GM12878 (cell line): ENCODE measurements at regions not wholly inside any gene's neighbourhood (a gene's known extent, or its start where the extent isn't known, plus 50 kb on each side); places are given as distances from the start of the nearest gene placed in this dataset.
"Not testable (repeated sequence)": the region's sequence is repeated elsewhere in the genome, so short reads cannot be mapped to it uniquely, and the experiment has no call there.

Source experiments
- ATAC-seq: fragments of 200-7000 bp; cut with Tn5 transposase; 3 replicates; pipeline ENCODE4 v1.9.1; 2020; ENCODE audit warnings: mild to moderate bottlenecking, moderate library complexity
- BruUV-seq: library from RNA; stranded (reverse); fragments of 400-500 nt; replicated peaks from 2 replicates; lab custom pipeline; 2021; lab: Mats Ljungman, UMichigan
- CTCF ChIA-PET: fragments of 300-600 bp; sonication (Branson Sonifier 250); formaldehyde crosslinking; extraction: SDS; loops from one replicate; lab custom pipeline; 2021; ENCODE audit warnings: inconsistent platforms; lab: Yijun Ruan, JAX
- POLR2A ChIA-PET: fragments of 350-600 bp; formaldehyde crosslinking; extraction: SDS; loops from one replicate; lab custom pipeline; 2021; ENCODE audit warnings: inconsistent platforms; lab: Charles Lee
- RAD21 ChIA-PET: fragments of 300-600 bp; sonication (Branson Sonifier 250); formaldehyde crosslinking; loops from one replicate; lab custom pipeline; 2023; ENCODE audit warnings: antibody characterized with exemption; ENCODE audit not compliant: unreplicated experiment; lab: Charles Lee
- SMC1A ChIA-PET: fragments of 300-600 bp; sonication (Branson Sonifier 250); formaldehyde crosslinking; loops from one replicate; lab custom pipeline; 2023; ENCODE audit not compliant: unreplicated experiment, uncharacterized antibody; lab: Charles Lee
- DNase-seq: peaks from one replicate; pipeline ENCODE4 v3.0.0-alpha.2; 2011; ENCODE audit warnings: low read depth, low spot score
- FAIRE-seq: peaks from 3 replicates; lab custom pipeline; 2011; peaks lifted over from hg19 to GRCh38; lab: Jason Lieb, UNC
- H2AFZ ChIP-seq: 2 replicates; pipeline ENCODE4 v1.6.0; 2011; ENCODE audit warnings: low read depth, low read length, control low read depth; ENCODE audit not compliant: control insufficient read depth
- H3K27ac ChIP-seq: 2 replicates; pipeline ENCODE4 v1.5.1; 2011; ENCODE audit warnings: control low read depth; ENCODE audit not compliant: control insufficient read depth, insufficient read depth
- H3K27me3 ChIP-seq, 2 experiments: replicated peaks in 1 of 2; 2 replicates each; pipeline versions ENCODE4 v1.6.0 to v1.6.1; 2011; ENCODE audit warnings: low read length in 1 of 2; ENCODE audit not compliant: control insufficient read depth in 2 of 2, insufficient read depth in 2 of 2
- H3K36me3 ChIP-seq, 2 experiments: 2 replicates each; pipeline ENCODE4 v1.5.1; 2011; ENCODE audit warnings: low read length in 1 of 2; ENCODE audit not compliant: control insufficient read depth in 2 of 2, insufficient read depth in 2 of 2
- H3K4me1 ChIP-seq: 2 replicates; pipeline ENCODE4 v1.6.1; 2011; ENCODE audit warnings: mild to moderate bottlenecking, low read length, moderate library complexity, mixed read lengths; ENCODE audit not compliant: control insufficient read depth, insufficient read depth
- H3K4me2 ChIP-seq: 2 replicates; pipeline ENCODE4 v1.6.0; 2011; ENCODE audit warnings: control low read depth; ENCODE audit not compliant: control insufficient read depth, insufficient read depth
- H3K4me3 ChIP-seq: fragments of 200-600 bp; sonication (generic); 2 replicates; pipeline ENCODE4 v1.5.1; 2016
- H3K79me2 ChIP-seq: 2 replicates; pipeline ENCODE4 v1.6.0; 2011; ENCODE audit warnings: low read length; ENCODE audit not compliant: control insufficient read depth, insufficient read depth
- H3K9ac ChIP-seq: 2 replicates; pipeline ENCODE4 v1.8.0; 2011; ENCODE audit warnings: low read length, control low read depth, mixed read lengths; ENCODE audit not compliant: control insufficient read depth, insufficient read depth
- H3K9me3 ChIP-seq: replicated peaks from 3 replicates; pipeline ENCODE4 v1.5.1; 2011; ENCODE audit warnings: mild to moderate bottlenecking, low read length; ENCODE audit not compliant: control insufficient read depth, insufficient read depth
- H4K20me1 ChIP-seq: 2 replicates; pipeline ENCODE4 v1.6.0; 2011; ENCODE audit not compliant: control insufficient read depth, insufficient read depth
- SIX5 ChIP-seq: IDR thresholded peaks from 2 replicates; pipeline ENCODE4 v1.6.1; 2011; ENCODE audit warnings: mild to moderate bottlenecking, low read depth, low read length, moderate library complexity; ENCODE audit not compliant: severe bottlenecking
- SMAD5 ChIP-seq: IDR thresholded peaks from 2 replicates; pipeline ENCODE4 v1.6.1; 2016; ENCODE audit warnings: antibody characterized with exemption, low read depth
- SRF ChIP-seq, 2 experiments: IDR thresholded peaks; 2 replicates each; pipeline ENCODE4 v1.6.1; 2011; ENCODE audit warnings: low read depth in 2 of 2, low read length in 2 of 2, mild to moderate bottlenecking in 1 of 2, moderate library complexity in 1 of 2
- WGBS: methylation state at CpG from one replicate; pipeline ENCODE4 v1.1.6; 2016; ENCODE audit warnings: low lambda C conversion rate; ENCODE audit not compliant: insufficient replicate concordance, insufficient coverage; ENCODE audit errors: missing lambda C conversion rate; 5-methylcytosine and 5-hydroxymethylcytosine counted together
- in situ Hi-C: fragments of 300-500 bp; cut with MboI; formaldehyde crosslinking; loops from 9 replicates; pipeline ENCODE4 v1.14.3; 2018; ENCODE audit warnings: mixed read lengths
- intact Hi-C: fragments of 100-400 bp; cut with micrococcal nuclease; formaldehyde crosslinking; loops from one replicate; pipeline ENCODE4 v1.14.2; 2022; ENCODE audit not compliant: unreplicated experiment
- TF ChIP-seq, protein P1 (sequence below): fragments of 150-350 bp; IDR thresholded peaks from 2 replicates; pipeline ENCODE4 v1.6.1; 2016; ENCODE audit warnings: low read depth, low read length

DNA sequence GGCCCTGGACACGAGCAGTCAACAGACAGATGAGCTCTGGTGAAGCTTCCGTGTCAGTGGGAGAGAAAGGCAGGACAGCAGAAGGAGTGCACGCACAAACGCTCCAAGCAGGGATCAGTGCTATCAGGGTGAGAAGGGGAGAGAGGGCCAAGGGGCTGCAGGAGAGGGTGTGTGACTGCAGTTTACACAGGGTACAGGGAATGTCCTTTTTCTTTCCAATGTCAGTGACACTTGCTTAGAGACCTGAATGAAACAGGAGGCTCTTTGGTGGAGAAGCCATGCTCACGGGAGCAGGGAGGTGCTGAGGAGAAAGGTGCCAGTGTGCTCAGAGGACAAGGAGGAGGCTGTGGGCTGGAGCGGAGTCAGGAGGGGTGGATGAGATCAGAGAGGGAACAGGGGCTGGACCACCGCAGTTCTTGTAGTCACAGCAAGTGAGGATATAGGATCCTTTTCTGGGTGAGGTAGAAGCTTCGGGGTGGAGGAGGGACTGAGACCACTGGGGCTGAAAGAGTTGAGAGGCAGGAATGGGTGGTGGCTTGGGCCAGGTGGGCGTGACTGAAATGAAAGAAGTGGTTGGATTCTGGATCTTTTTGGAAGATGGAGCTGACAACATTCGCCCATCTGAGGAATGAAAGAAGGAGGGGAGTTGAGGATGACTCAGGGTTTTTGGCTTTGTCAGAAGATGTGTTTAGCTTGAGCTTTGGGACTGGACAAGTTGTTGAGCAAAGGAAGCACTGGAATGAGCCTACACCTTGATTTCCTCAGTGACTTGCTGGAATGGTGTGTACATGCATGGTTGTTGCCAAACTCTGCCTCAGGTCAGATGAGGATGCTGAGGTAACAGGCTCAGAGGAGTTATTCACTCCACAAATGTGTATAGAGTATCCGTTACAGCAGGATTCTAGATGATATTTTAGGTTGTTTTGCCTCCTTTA lies 87.9 kb downstream of the ADAMTS15 start (continued):
- TF ChIP-seq SMAD5 (no peak), SRF (IDR thresholded peaks at IDR 0.05; ENCODE audit: low read depth in 2 of 2, low read length in 2 of 2) (no peak), SIX5 (no peak)
- TF ChIP-seq, protein P1, sequence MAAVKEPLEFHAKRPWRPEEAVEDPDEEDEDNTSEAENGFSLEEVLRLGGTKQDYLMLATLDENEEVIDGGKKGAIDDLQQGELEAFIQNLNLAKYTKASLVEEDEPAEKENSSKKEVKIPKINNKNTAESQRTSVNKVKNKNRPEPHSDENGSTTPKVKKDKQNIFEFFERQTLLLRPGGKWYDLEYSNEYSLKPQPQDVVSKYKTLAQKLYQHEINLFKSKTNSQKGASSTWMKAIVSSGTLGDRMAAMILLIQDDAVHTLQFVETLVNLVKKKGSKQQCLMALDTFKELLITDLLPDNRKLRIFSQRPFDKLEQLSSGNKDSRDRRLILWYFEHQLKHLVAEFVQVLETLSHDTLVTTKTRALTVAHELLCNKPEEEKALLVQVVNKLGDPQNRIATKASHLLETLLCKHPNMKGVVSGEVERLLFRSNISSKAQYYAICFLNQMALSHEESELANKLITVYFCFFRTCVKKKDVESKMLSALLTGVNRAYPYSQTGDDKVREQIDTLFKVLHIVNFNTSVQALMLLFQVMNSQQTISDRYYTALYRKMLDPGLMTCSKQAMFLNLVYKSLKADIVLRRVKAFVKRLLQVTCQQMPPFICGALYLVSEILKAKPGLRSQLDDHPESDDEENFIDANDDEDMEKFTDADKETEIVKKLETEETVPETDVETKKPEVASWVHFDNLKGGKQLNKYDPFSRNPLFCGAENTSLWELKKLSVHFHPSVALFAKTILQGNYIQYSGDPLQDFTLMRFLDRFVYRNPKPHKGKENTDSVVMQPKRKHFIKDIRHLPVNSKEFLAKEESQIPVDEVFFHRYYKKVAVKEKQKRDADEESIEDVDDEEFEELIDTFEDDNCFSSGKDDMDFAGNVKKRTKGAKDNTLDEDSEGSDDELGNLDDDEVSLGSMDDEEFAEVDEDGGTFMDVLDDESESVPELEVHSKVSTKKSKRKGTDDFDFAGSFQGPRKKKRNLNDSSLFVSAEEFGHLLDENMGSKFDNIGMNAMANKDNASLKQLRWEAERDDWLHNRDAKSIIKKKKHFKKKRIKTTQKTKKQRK: no peak
- TF ChIP-seq, all 136 proteins: peak for 0

DNA sequence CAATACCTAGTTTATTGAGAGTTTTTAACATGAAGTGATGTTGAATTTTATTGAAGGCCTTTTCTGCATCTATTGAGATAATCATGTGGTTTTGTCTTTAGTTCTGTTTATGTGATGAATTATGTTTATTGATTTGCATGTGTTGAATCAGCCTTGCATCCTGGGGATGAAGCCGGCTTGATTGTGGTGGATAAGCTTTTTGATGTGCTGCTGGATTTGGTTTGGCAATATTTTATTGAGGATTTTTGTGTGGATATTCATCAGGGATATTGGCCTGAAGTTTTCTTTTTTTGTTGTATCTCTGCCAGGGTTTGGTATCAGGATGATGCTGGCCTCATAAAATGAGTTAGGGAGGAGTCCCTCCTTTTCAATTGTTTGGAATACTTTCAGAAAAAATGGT lies 91.2 kb downstream of the ADAMTS15 start:
- H2AFZ ChIP-seq, intact Hi-C loops, H3K9ac ChIP-seq, H3K4me3 ChIP-seq, H3K36me3 ChIP-seq, H3K27me3 ChIP-seq, RAD21 ChIA-PET, in situ Hi-C loops, ATAC-seq, H3K9me3 ChIP-seq, SMC1A ChIA-PET, BruUV-seq, DNase-seq, FAIRE-seq, POLR2A ChIA-PET, H3K4me2 ChIP-seq, H3K27ac ChIP-seq, H3K79me2 ChIP-seq, H4K20me1 ChIP-seq, H3K4me1 ChIP-seq, CTCF ChIA-PET: not testable (repeated sequence)
- 31% methylated on average over 1 of the region's 1 CpG for WGBS
